ENCODE measurements at regions not wholly inside any gene's neighbourhood (a gene's known extent, or its start where the extent isn't known, plus 50 kb on each side); places are given as distances from the start of the nearest gene placed in this dataset.
"Not testable (repeated sequence)": the region's sequence is repeated elsewhere in the genome, so short reads cannot be mapped to it uniquely, and the experiment has no call there.

GRCh38 chr2:182508583-182508982 is 81.7 kb upstream of the PDE1A start:
- not testable (repeated sequence) for TF ChIP-seq POLR2AphosphoS5, POLR2A (IDR thresholded peaks at IDR 0.05; ENCODE audit: low read depth, low read length)

Data from GM12892 (cell line).